Tibial nerve (tissue), 4 donors: ENCODE measurements at regions not wholly inside any gene's neighbourhood (a gene's known extent, or its start where the extent isn't known, plus 50 kb on each side); places are given as distances from the start of the nearest gene placed in this dataset.

Source experiments
- DNase-seq, 2 donors: peaks; one replicate each; pipeline ENCODE4 v3.0.0-alpha.2; 2019; ENCODE audit warnings: low spot score in 2 of 2
- H3K27ac ChIP-seq, 4 donors: fragments of 200-600 bp; sonication (generic) in 3 of 4; one replicate each; pipeline ENCODE4 v1.5.1; 2017 to 2019; ENCODE audit warnings: mild to moderate bottlenecking in 1 of 4
- H3K27me3 ChIP-seq, 2 donors: fragments of 200-600 bp; sonication (generic) in 1 of 2; one replicate each; pipeline versions ENCODE4 v1.5.1 to v1.6.0; 2017 to 2019
- H3K36me3 ChIP-seq, 3 donors: fragments of 200-600 bp; sonication (generic); one replicate each; pipeline ENCODE4 v1.5.1; 2018 to 2019
- H3K4me1 ChIP-seq, 4 donors: fragments of 200-600 bp; sonication (generic) in 3 of 4; one replicate each; pipeline ENCODE4 v1.5.1; 2017 to 2019
- H3K4me3 ChIP-seq, 4 donors: fragments of 200-600 bp; sonication (generic) in 3 of 4; one replicate each; pipeline ENCODE4 v1.5.1; 2017 to 2019; ENCODE audit warnings: mild to moderate bottlenecking in 1 of 4, moderate library complexity in 1 of 4
- H3K9me3 ChIP-seq, 4 donors: fragments of 200-600 bp; sonication (generic) in 3 of 4; one replicate each; pipeline ENCODE4 v1.5.1; 2017 to 2019
- EP300 ChIP-seq, 2 donors: sonication (generic); formaldehyde crosslinking; IDR thresholded peaks; one replicate each; pipeline ENCODE4 v1.6.1; 2017; ENCODE audit warnings: antibody characterized with exemption in 2 of 2, mild to moderate bottlenecking in 1 of 2
- POLR2A ChIP-seq, 2 donors: fragments of 450-650 bp; IDR thresholded peaks; one replicate each; pipeline ENCODE4 v1.6.1; 2017; ENCODE audit warnings: antibody characterized with exemption in 2 of 2, mild to moderate bottlenecking in 2 of 2, moderate library complexity in 2 of 2
- WGBS, 2 donors: methylation state at CpG; one replicate each; pipeline ENCODE4 v1.1.5; 2018; 5-methylcytosine and 5-hydroxymethylcytosine counted together
- TF ChIP-seq, protein P1 (sequence below), 5 experiments: fragments of 200-600 bp in 3 of 5; fragments of 450-650 bp in 2 of 5; sonication (generic) in 3 of 5; IDR thresholded peaks; one replicate each; pipeline ENCODE4 v1.5.1; 2016 to 2019; ENCODE audit warnings: antibody characterized with exemption in 5 of 5, mild to moderate bottlenecking in 3 of 5, moderate library complexity in 2 of 5

DNA sequence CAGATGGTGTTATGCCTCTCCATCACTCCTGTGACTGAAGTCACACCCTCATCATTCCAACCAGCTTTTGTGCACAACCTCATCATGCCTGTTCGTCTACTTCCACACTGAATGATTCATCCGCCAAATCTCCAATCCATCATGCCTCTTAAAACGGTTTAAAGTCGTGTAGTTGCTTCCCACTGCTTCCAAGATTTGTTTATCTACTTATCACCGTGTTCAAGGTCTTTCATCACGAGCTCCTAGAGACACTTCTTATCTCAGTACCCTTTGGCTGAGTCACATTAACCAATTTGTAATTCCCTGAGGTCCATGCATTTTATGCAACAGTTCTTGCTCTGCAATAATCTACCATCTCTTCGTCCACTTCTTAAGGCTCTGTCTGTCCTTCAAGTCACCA lies 592.3 kb upstream of the ID2 start:
- no peak overlapping the region for H3K27ac ChIP-seq
- no peak overlapping the region for H3K4me3 ChIP-seq
- H3K9me3 ChIP-seq = no peaks in the 10 kb centered on the region
- 89% methylated on average over 7 of the region's 7 CpGs for WGBS, 2 donors
- TF ChIP-seq, protein P1, sequence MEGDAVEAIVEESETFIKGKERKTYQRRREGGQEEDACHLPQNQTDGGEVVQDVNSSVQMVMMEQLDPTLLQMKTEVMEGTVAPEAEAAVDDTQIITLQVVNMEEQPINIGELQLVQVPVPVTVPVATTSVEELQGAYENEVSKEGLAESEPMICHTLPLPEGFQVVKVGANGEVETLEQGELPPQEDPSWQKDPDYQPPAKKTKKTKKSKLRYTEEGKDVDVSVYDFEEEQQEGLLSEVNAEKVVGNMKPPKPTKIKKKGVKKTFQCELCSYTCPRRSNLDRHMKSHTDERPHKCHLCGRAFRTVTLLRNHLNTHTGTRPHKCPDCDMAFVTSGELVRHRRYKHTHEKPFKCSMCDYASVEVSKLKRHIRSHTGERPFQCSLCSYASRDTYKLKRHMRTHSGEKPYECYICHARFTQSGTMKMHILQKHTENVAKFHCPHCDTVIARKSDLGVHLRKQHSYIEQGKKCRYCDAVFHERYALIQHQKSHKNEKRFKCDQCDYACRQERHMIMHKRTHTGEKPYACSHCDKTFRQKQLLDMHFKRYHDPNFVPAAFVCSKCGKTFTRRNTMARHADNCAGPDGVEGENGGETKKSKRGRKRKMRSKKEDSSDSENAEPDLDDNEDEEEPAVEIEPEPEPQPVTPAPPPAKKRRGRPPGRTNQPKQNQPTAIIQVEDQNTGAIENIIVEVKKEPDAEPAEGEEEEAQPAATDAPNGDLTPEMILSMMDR (IDR thresholded peaks at IDR 0.05) = no peak
- no peak for TF ChIP-seq POLR2A (IDR thresholded peaks at IDR 0.05)
- TF ChIP-seq EP300 (IDR thresholded peaks at IDR 0.05) = no peak
- H3K27me3 ChIP-seq = no peaks in the 10 kb centered on the region
- H3K4me1 ChIP-seq = no peaks in the 10 kb centered on the region
- no peak for DNase-seq
- H3K36me3 ChIP-seq = no peaks in the 10 kb centered on the region

DNA sequence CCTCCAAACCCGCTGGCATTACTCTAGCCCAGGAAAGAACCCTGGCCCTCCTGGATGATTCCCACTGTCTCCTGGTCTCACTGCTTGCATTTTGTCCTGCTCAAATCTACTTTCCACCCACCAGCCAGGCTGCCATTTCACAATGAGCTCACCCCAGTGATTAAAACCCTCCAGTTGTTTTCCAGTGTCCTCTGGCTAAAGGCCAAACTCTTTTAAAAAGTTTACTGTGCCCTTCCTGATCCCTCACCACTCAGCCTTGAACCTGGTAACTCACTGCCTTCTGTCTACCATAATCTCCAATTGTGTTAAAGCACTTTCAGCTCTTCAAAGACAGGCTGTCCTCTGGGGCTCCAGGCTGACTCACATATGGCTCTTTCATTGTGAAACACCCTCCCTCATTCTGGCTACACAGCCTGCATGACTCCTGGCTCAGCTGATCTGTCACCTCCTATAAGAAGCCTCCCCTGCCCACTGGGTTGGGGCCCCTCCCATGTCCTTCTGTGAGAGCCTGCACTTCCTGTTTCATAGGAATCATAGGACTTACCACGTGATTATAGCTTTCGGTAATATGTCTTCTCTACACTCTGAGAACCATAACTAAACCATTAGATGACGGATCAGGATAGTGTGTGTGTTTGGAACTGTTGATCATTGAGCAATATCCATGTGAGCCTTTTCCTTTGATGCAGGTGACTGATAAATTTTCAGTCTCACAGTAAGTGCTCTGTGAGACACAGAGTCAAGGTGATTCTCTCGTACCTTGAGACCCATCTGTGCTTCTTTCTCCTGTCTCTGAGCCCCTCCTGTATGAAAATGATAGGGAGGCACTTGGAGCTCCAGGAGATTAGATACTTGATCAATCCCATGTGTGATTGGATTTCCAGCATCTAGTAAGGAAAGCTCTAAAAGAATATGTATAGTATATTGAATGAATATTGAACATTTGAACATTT lies 590.8 kb upstream of the ID2 start:
- Histone ChIP-seq H3K9me3 (no peaks in the 10 kb centered on the region), H3K27me3 (no peaks in the 10 kb centered on the region), H3K27ac (no peak overlapping the region), H3K4me3 (no peak overlapping the region), H3K4me1 (no peaks in the 10 kb centered on the region), H3K36me3 (no peaks in the 10 kb centered on the region)
- 74 to 85% methylated on average over 5 of the region's 5 CpGs for WGBS, 2 donors
- TF ChIP-seq POLR2A (IDR thresholded peaks at IDR 0.05) (no peak), EP300 (IDR thresholded peaks at IDR 0.05) (peak in 1 of 2 donors; percentile 46)
- peak; percentile 18 to 52 for DNase-seq

DNA sequence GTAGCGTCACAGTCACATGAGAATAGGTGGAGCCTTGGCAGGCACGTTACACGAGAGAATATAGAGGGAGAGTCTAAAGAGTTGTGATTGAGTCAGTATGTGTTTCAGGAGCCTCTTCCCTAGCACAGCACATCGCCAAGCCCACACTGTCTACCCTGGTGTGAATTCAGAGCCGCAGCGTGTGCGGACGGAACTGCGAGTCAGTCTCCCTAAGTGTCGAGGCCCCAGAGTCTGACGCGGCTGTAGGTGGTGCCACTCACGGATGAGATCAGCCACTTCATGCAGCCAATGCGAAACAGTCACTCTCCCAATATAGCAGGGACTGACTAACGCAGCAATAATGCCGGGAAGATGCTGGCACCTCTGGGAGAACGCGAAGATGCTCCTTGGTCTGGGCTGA lies 587.3 kb upstream of the ID2 start:
- Histone ChIP-seq H3K4me3 (no peak overlapping the region), H3K9me3 (no peaks in the 10 kb centered on the region), H3K36me3 (no peaks in the 10 kb centered on the region), H3K27ac (no peak overlapping the region), H3K4me1 (no peaks in the 10 kb centered on the region), H3K27me3 (no peaks in the 10 kb centered on the region)
- no peak for TF ChIP-seq POLR2A (IDR thresholded peaks at IDR 0.05)
- TF ChIP-seq, protein P1 (IDR thresholded peaks at IDR 0.05) = no peak
- no peak for TF ChIP-seq EP300 (IDR thresholded peaks at IDR 0.05)
- WGBS, 2 donors = 79 to 86% methylated on average over 18 of the region's 18 CpGs
- DNase-seq = no peak

DNA sequence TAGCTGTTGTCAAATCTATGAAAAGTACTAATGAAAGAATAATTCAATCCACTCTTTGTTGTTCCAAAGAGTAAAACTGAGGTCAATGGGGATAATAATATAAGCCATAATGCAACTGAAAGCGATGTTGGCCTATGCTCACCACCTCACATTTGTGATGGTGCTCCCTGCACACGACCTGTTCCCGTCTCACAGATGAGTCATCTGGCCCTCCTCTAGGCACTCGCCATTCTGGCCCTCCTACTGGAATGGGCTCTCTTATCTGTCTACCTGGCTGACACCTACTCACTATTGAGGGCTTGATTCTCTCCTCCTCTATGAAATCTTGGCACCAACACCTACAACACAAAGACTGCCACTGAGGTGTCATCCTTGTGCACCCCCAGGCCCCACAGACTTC lies 585.9 kb upstream of the ID2 start:
- Histone ChIP-seq H3K36me3 (no peaks in the 10 kb centered on the region), H3K9me3 (no peaks in the 10 kb centered on the region), H3K4me1 (no peaks in the 10 kb centered on the region), H3K4me3 (no peak overlapping the region), H3K27ac (no peak overlapping the region), H3K27me3 (no peaks in the 10 kb centered on the region)
- WGBS, 2 donors = 88 to 95% methylated on average over 4 of the region's 4 CpGs
- TF ChIP-seq, protein P1 (IDR thresholded peaks at IDR 0.05) = no peak
- TF ChIP-seq POLR2A (IDR thresholded peaks at IDR 0.05) (no peak), EP300 (IDR thresholded peaks at IDR 0.05) (no peak)
- DNase-seq = no peak

DNA sequence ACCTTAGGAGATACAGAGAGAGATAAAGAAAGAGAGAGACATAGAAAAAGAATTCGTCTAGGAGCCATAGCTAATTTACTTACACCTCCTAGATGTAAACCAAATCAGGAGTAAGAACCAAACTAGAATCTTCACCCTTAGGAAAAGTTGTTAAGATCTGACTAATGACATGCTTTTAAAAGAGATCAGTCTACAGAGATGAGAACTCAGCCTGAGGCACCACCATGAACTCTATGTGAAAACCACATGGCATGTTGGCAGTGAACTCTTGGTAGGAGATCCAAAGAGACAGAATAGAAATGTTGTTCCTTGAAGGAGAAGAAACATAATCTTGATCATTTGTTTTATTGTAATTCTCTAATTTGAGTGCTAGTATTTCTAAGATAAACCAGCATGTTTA lies 585.4 kb upstream of the ID2 start:
- Histone ChIP-seq H3K4me3 (no peak overlapping the region), H3K9me3 (no peaks in the 10 kb centered on the region), H3K4me1 (no peaks in the 10 kb centered on the region), H3K27ac (no peak overlapping the region), H3K36me3 (no peaks in the 10 kb centered on the region), H3K27me3 (no peaks in the 10 kb centered on the region)
- TF ChIP-seq POLR2A (IDR thresholded peaks at IDR 0.05) = no peak
- no peak for TF ChIP-seq EP300 (IDR thresholded peaks at IDR 0.05)
- TF ChIP-seq, protein P1 (IDR thresholded peaks at IDR 0.05) = no peak
- WGBS, 2 donors = 88 to 94% methylated on average over 1 of the region's 1 CpG
- DNase-seq = no peak
